Vagina (tissue), 2 donors: ENCODE measurements at regions not wholly inside any gene's neighbourhood (a gene's known extent, or its start where the extent isn't known, plus 50 kb on each side); places are given as distances from the start of the nearest gene placed in this dataset.

Source experiments
- CTCF ChIP-seq, 3 experiments: fragments of 450-650 bp in 2 of 3; fragments of 200-600 bp in 1 of 3; sonication (generic) in 1 of 3; IDR thresholded peaks; one replicate each; pipeline ENCODE4 v1.5.1; 2017 to 2019; ENCODE audit warnings: antibody characterized with exemption in 3 of 3, mild to moderate bottlenecking in 2 of 3, moderate library complexity in 2 of 3
- POLR2A ChIP-seq, 2 donors: fragments of 450-650 bp; IDR thresholded peaks; one replicate each; pipeline ENCODE4 v1.6.1; 2017; ENCODE audit warnings: antibody characterized with exemption in 2 of 2, mild to moderate bottlenecking in 2 of 2, moderate library complexity in 2 of 2
- POLR2AphosphoS5 ChIP-seq, 2 donors: sonication (generic); formaldehyde crosslinking; IDR thresholded peaks; one replicate each; pipeline ENCODE4 v1.9.0; 2017; ENCODE audit warnings: antibody characterized with exemption in 2 of 2, mild to moderate bottlenecking in 2 of 2, low read depth in 1 of 2; ENCODE audit not compliant: insufficient read depth in 1 of 2

GRCh38 chr12:24441458-24441857, 492.0 kb upstream of the SOX5 start:
- no peak for TF ChIP-seq POLR2A (IDR thresholded peaks at IDR 0.05)
- no peak for TF ChIP-seq POLR2AphosphoS5 (IDR thresholded peaks at IDR 0.05; ENCODE audit: insufficient read depth in 1 of 2, low read depth in 1 of 2)
- TF ChIP-seq CTCF (IDR thresholded peaks at IDR 0.05) = no peak
